HEK293 (cell line): ENCODE measurements at regions not wholly inside any gene's neighbourhood (a gene's known extent, or its start where the extent isn't known, plus 50 kb on each side); places are given as distances from the start of the nearest gene placed in this dataset.

Experiments
- CTCF ChIA-PET: fragments of 350-600 bp; formaldehyde crosslinking; extraction: SDS; loops from one replicate; lab custom pipeline; 2021; ENCODE audit warnings: antibody characterized with exemption; lab: Yijun Ruan, JAX
- POLR2A ChIA-PET: fragments of 300-600 bp; formaldehyde crosslinking; extraction: SDS; loops from one replicate; lab custom pipeline; 2020; ENCODE audit warnings: antibody characterized with exemption, inconsistent platforms; lab: Yijun Ruan, JAX
- H3K27ac ChIP-seq: fragments of 200-500 bp; sonication (Bioruptor generic); 2 replicates; pipeline ENCODE4 v1.5.1; 2014; ENCODE audit warnings: low read depth, low read length, control low read depth, inconsistent platforms; ENCODE audit errors: extremely low read depth
- H3K36me3 ChIP-seq, 2 experiments: fragments of 200-500 bp in 1 of 2; sonication (Bioruptor generic) in 1 of 2; 1 replicate in 1 of 2; 2 replicates in 1 of 2; pipeline ENCODE4 v1.5.1; 2014 to 2017; ENCODE audit warnings: inconsistent platforms in 2 of 2, low read length in 2 of 2; ENCODE audit not compliant: control insufficient read depth in 2 of 2, insufficient read depth in 1 of 2
- H3K4me1 ChIP-seq: fragments of 200-500 bp; sonication (Bioruptor generic); 2 replicates; pipeline ENCODE4 v1.5.1; 2014; ENCODE audit warnings: mild to moderate bottlenecking, low read length, inconsistent platforms; ENCODE audit not compliant: control insufficient read depth, insufficient read depth
- H3K4me3 ChIP-seq: 2 replicates; pipeline ENCODE4 v1.5.1; 2011; ENCODE audit warnings: low read depth, mild to moderate bottlenecking, control low read depth, low read length, moderate library complexity
- H3K9me3 ChIP-seq: fragments of 200-500 bp; sonication (Bioruptor generic); 2 replicates; pipeline ENCODE4 v1.5.1; 2014; ENCODE audit warnings: low read depth, low read length, inconsistent platforms; ENCODE audit not compliant: control insufficient read depth, insufficient read depth
- EGR2 ChIP-seq: fragments of 450-650 bp; formaldehyde crosslinking; IDR thresholded peaks from 2 replicates; pipeline ENCODE4 v1.5.1; 2016; ENCODE audit warnings: low read depth, missing biosample characterization, missing genetic modification characterization
- MEIS1 ChIP-seq: sonication (generic); formaldehyde crosslinking; IDR thresholded peaks from 2 replicates; pipeline ENCODE4 v1.8.1; 2022; ENCODE audit warnings: missing genetic modification reagents, mild to moderate bottlenecking, borderline replicate concordance
- YY1 ChIP-seq: fragments of 450-650 bp; formaldehyde crosslinking; IDR thresholded peaks from 2 replicates; pipeline ENCODE4 v1.5.1; 2018; ENCODE audit warnings: missing biosample characterization, missing genetic modification characterization
- ZBTB1 ChIP-seq: fragments of 450-650 bp; formaldehyde crosslinking; IDR thresholded peaks from 2 replicates; pipeline ENCODE4 v1.5.1; 2016; ENCODE audit warnings: missing biosample characterization, missing genetic modification characterization
- ZNF10 ChIP-seq: fragments of 450-650 bp; formaldehyde crosslinking; IDR thresholded peaks from 2 replicates; pipeline ENCODE4 v1.5.1; 2017; ENCODE audit warnings: missing biosample characterization, missing genetic modification characterization
- ZNF121 ChIP-seq: fragments of 450-650 bp; formaldehyde crosslinking; IDR thresholded peaks from 2 replicates; pipeline ENCODE4 v1.5.1; 2016; ENCODE audit warnings: missing biosample characterization, missing genetic modification characterization
- ZNF132 ChIP-seq: fragments of 450-650 bp; formaldehyde crosslinking; IDR thresholded peaks from 2 replicates; pipeline ENCODE4 v1.5.1; 2017; ENCODE audit warnings: missing biosample characterization, missing genetic modification characterization, borderline replicate concordance
- ZNF140 ChIP-seq: fragments of 450-650 bp; formaldehyde crosslinking; IDR thresholded peaks from 2 replicates; pipeline ENCODE4 v1.5.1; 2016; ENCODE audit warnings: missing biosample characterization, missing genetic modification characterization
- ZNF157 ChIP-seq: fragments of 450-650 bp; formaldehyde crosslinking; IDR thresholded peaks from 2 replicates; pipeline ENCODE4 v1.5.1; 2016; ENCODE audit warnings: missing biosample characterization, missing genetic modification characterization
- ZNF202 ChIP-seq: fragments of 450-650 bp; formaldehyde crosslinking; IDR thresholded peaks from 2 replicates; pipeline ENCODE4 v1.5.1; 2016; ENCODE audit warnings: missing biosample characterization, missing genetic modification characterization, borderline replicate concordance
- ZNF311 ChIP-seq: fragments of 450-650 bp; formaldehyde crosslinking; IDR thresholded peaks from 2 replicates; pipeline ENCODE4 v1.5.1; 2017; ENCODE audit warnings: missing biosample characterization, missing genetic modification characterization, borderline replicate concordance
- ZNF521 ChIP-seq: fragments of 450-650 bp; formaldehyde crosslinking; IDR thresholded peaks from 2 replicates; pipeline ENCODE4 v1.5.1; 2017; ENCODE audit warnings: missing biosample characterization, mild to moderate bottlenecking, missing genetic modification characterization
- ZNF555 ChIP-seq: fragments of 450-650 bp; formaldehyde crosslinking; conservative IDR thresholded peaks from 2 replicates; pipeline ENCODE4 v1.5.1; 2017; ENCODE audit warnings: missing biosample characterization, mild to moderate bottlenecking, missing genetic modification characterization, inconsistent platforms
- ZNF660 ChIP-seq: fragments of 450-650 bp; IDR thresholded peaks from 2 replicates; pipeline ENCODE4 v1.5.1; 2018; ENCODE audit warnings: missing biosample characterization, mild to moderate bottlenecking, missing genetic modification characterization
- TF ChIP-seq, protein P1 (sequence below): fragments of 450-650 bp; formaldehyde crosslinking; IDR thresholded peaks from 2 replicates; pipeline ENCODE4 v1.5.1; 2016; ENCODE audit warnings: missing biosample characterization, missing genetic modification characterization
- TF ChIP-seq, protein P2 (sequence below): fragments of 450-650 bp; formaldehyde crosslinking; IDR thresholded peaks from 2 replicates; pipeline ENCODE4 v1.5.1; 2016; ENCODE audit warnings: missing biosample characterization, missing genetic modification characterization
- TF ChIP-seq, protein P3 (sequence below): fragments of 450-650 bp; formaldehyde crosslinking; IDR thresholded peaks from 2 replicates; pipeline ENCODE4 v1.5.1; 2017; ENCODE audit warnings: missing biosample characterization, missing genetic modification characterization
- TF ChIP-seq, protein P4 (sequence below): fragments of 450-650 bp; formaldehyde crosslinking; optimal IDR thresholded peaks from 2 replicates; pipeline ENCODE3; 2016; ENCODE audit warnings: missing biosample characterization, mild to moderate bottlenecking, missing genetic modification characterization

DNA sequence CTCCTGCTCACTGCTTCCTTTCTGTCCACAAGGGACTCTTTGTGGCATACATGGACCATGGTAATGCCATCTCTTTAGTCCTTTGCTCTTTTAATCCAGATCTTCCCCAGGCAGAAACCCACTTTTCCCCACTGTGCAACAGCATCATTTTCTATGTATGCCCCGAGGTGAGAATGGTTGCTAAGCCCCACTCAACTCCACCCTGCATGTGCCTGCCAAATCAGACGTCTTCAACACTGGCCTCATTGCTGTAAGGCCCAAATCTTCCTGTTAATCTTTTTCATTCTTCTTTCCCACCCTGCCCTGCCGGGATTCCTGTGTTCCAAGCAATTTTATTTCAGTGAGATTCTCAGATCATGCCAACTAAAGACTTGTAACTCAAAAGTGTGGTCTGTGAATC, 328.4 kb downstream of the PAX3 start:
- H3K27ac ChIP-seq: no peak overlapping the region
- H3K4me3 ChIP-seq: no peak overlapping the region
- TF ChIP-seq ZNF311 (tag by site-specific recombination) (no peak), ZNF140 (no peak), ZNF202 (tag by site-specific recombination) (no peak), ZBTB1 (tag by site-specific recombination) (no peak), ZNF132 (no peak), YY1 (no peak), EGR2 (tag by site-specific recombination) (no peak), ZNF10 (no peak)
- TF ChIP-seq, protein P1, sequence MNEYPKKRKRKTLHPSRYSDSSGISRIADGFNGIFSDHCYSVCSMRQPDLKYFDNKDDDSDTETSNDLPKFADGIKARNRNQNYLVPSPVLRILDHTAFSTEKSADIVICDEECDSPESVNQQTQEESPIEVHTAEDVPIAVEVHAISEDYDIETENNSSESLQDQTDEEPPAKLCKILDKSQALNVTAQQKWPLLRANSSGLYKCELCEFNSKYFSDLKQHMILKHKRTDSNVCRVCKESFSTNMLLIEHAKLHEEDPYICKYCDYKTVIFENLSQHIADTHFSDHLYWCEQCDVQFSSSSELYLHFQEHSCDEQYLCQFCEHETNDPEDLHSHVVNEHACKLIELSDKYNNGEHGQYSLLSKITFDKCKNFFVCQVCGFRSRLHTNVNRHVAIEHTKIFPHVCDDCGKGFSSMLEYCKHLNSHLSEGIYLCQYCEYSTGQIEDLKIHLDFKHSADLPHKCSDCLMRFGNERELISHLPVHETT: no peak
- H3K36me3 ChIP-seq: no peaks in the 10 kb centered on the region
- H3K9me3 ChIP-seq: no peaks in the 10 kb centered on the region
- POLR2A ChIA-PET: interaction anchor here (1.0 kb wide), 1 partner anchor 397 kb away, joined by 3 read pairs; no protein-coding TSS in a partner anchor
- H3K4me1 ChIP-seq: no peaks in the 10 kb centered on the region
- CTCF ChIA-PET: interaction anchor here (0.7 to 1.1 kb wide), 5 partner anchors 27 to 397 kb away, joined by 3 to 8 read pairs (median 3); no protein-coding TSS in a partner anchor

DNA sequence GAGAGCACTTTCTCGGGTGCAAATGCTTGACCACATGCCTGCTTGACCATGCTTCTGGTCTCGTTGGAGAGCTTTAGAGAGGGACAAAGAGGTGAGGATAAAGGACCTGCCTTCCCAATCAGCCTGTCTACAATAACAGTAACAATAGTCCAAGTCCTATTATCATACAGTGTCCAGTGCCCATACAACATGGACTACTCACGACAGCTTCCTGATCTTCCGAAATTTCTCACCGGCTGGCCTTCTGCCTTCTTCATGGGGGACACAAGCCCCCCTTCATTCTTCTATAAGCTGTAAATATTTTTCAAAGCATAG, 329.0 kb downstream of the PAX3 start:
- ChIA-PET POLR2A (interaction anchor here (1.0 kb wide), 1 partner anchor 396 kb away, joined by 3 read pairs; no protein-coding TSS in a partner anchor), CTCF (interaction anchor here (0.6 to 1.1 kb wide), 8 partner anchors 8 to 654 kb away, joined by 3 to 8 read pairs (median 3); no protein-coding TSS in a partner anchor)
- Histone ChIP-seq H3K36me3 (no peaks in the 10 kb centered on the region), H3K4me1 (no peaks in the 10 kb centered on the region), H3K27ac (no peak overlapping the region), H3K9me3 (no peaks in the 10 kb centered on the region), H3K4me3 (no peak overlapping the region)
- TF ChIP-seq MEIS1 (no peak), ZNF202 (tag by site-specific recombination) (no peak), ZNF157 (tag by site-specific recombination) (no peak), ZNF521 (tag by site-specific recombination) (no peak), ZNF660 (tag by site-specific recombination) (no peak), ZNF121 (tag by site-specific recombination) (no peak), ZNF555 (no peak)
- TF ChIP-seq, protein P2, sequence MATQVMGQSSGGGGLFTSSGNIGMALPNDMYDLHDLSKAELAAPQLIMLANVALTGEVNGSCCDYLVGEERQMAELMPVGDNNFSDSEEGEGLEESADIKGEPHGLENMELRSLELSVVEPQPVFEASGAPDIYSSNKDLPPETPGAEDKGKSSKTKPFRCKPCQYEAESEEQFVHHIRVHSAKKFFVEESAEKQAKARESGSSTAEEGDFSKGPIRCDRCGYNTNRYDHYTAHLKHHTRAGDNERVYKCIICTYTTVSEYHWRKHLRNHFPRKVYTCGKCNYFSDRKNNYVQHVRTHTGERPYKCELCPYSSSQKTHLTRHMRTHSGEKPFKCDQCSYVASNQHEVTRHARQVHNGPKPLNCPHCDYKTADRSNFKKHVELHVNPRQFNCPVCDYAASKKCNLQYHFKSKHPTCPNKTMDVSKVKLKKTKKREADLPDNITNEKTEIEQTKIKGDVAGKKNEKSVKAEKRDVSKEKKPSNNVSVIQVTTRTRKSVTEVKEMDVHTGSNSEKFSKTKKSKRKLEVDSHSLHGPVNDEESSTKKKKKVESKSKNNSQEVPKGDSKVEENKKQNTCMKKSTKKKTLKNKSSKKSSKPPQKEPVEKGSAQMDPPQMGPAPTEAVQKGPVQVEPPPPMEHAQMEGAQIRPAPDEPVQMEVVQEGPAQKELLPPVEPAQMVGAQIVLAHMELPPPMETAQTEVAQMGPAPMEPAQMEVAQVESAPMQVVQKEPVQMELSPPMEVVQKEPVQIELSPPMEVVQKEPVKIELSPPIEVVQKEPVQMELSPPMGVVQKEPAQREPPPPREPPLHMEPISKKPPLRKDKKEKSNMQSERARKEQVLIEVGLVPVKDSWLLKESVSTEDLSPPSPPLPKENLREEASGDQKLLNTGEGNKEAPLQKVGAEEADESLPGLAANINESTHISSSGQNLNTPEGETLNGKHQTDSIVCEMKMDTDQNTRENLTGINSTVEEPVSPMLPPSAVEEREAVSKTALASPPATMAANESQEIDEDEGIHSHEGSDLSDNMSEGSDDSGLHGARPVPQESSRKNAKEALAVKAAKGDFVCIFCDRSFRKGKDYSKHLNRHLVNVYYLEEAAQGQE: no peak
- TF ChIP-seq, protein P3, sequence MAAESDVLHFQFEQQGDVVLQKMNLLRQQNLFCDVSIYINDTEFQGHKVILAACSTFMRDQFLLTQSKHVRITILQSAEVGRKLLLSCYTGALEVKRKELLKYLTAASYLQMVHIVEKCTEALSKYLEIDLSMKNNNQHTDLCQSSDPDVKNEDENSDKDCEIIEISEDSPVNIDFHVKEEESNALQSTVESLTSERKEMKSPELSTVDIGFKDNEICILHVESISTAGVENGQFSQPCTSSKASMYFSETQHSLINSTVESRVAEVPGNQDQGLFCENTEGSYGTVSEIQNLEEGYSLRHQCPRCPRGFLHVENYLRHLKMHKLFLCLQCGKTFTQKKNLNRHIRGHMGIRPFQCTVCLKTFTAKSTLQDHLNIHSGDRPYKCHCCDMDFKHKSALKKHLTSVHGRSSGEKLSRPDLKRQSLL: no peak
- TF ChIP-seq, protein P4, sequence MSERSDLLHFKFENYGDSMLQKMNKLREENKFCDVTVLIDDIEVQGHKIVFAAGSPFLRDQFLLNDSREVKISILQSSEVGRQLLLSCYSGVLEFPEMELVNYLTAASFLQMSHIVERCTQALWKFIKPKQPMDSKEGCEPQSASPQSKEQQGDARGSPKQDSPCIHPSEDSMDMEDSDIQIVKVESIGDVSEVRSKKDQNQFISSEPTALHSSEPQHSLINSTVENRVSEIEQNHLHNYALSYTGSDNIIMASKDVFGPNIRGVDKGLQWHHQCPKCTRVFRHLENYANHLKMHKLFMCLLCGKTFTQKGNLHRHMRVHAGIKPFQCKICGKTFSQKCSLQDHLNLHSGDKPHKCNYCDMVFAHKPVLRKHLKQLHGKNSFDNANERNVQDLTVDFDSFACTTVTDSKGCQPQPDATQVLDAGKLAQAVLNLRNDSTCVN (tag by site-specific recombination): no peak
